NCI-H82 treated with DMSO at 0.1 percent for 48 hours (cell line): ENCODE measurements at regions not wholly inside any gene's neighbourhood (a gene's known extent, or its start where the extent isn't known, plus 50 kb on each side); places are given as distances from the start of the nearest gene placed in this dataset.

Experiments used
- DNase-seq: peaks from one replicate; lab custom pipeline; 2025; ENCODE audit not compliant: unreplicated experiment; lab: John Stamatoyannopoulos, UW

GRCh38 chrX:69554321-69554947 lies 50.3 kb downstream of the NALF2 start:
- no peak for DNase-seq

GRCh38 chrX:69555481-69556041 lies 51.4 kb downstream of the NALF2 start:
- DNase-seq, result peak; percentile 89

- peak; percentile 71 for DNase-seq
Observed at GRCh38 chrX:69556060-69557011, 52.2 kb downstream of the NALF2 start.

GRCh38 chrX:69562904-69563578 lies 52.9 kb upstream of the EDA start:
- no peak for DNase-seq

GRCh38 chrX:69564665-69565064 lies 51.2 kb upstream of the EDA start:
- no peak for DNase-seq

- DNase-seq, result no peak
Observed at GRCh38 chrX:69565247-69565815, 50.6 kb upstream of the EDA start.
